GM23338 (cell line): ENCODE measurements at regions not wholly inside any gene's neighbourhood (a gene's known extent, or its start where the extent isn't known, plus 50 kb on each side); places are given as distances from the start of the nearest gene placed in this dataset.

Experiments used
- ATAC-seq: fragments of 200-7000 bp; cut with Tn5 transposase; 3 replicates; pipeline ENCODE4 v1.9.1; 2020
- DNase-seq: peaks from one replicate; pipeline ENCODE4 v3.0.0-alpha.2; 2015; ENCODE audit warnings: low spot score
- H2AFZ ChIP-seq: fragments of 200-600 bp; sonication (generic); 2 replicates; pipeline ENCODE4 v1.8.0; 2016; ENCODE audit warnings: antibody characterized with exemption, mild to moderate bottlenecking, moderate library complexity
- H3F3A ChIP-seq: fragments of 200-600 bp; sonication (generic); replicated peaks from 2 replicates; pipeline ENCODE4 v1.8.0; 2017; ENCODE audit warnings: antibody characterized with exemption, mixed run types, low read depth
- H3K27ac ChIP-seq: fragments of 200-600 bp; sonication (generic); 2 replicates; pipeline ENCODE4 v1.6.1; 2016; ENCODE audit warnings: low read depth
- H3K27me3 ChIP-seq: fragments of 200-600 bp; sonication (generic); 2 replicates; pipeline ENCODE4 v1.8.0; 2016; ENCODE audit warnings: mild to moderate bottlenecking, mixed run types, moderate library complexity; ENCODE audit not compliant: insufficient read depth
- H3K36me3 ChIP-seq: fragments of 200-600 bp; sonication (generic); 2 replicates; pipeline ENCODE4 v1.8.0; 2016; ENCODE audit warnings: mild to moderate bottlenecking; ENCODE audit not compliant: insufficient read depth
- H3K4me1 ChIP-seq: fragments of 200-600 bp; sonication (generic); 2 replicates; pipeline ENCODE4 v1.8.0; 2016; ENCODE audit warnings: mild to moderate bottlenecking, moderate library complexity; ENCODE audit not compliant: insufficient read depth
- H3K4me2 ChIP-seq: fragments of 200-600 bp; sonication (generic); 2 replicates; pipeline ENCODE4 v1.7.1; 2017; ENCODE audit warnings: mixed run types
- H3K4me3 ChIP-seq: fragments of 200-600 bp; sonication (generic); 2 replicates; pipeline ENCODE4 v1.6.1; 2016; ENCODE audit warnings: mixed run types
- H3K79me2 ChIP-seq: fragments of 200-600 bp; sonication (generic); replicated peaks from 2 replicates; pipeline ENCODE4 v1.8.0; 2017; ENCODE audit warnings: mild to moderate bottlenecking; ENCODE audit not compliant: insufficient read depth
- H3K9me2 ChIP-seq: fragments of 200-600 bp; sonication (generic); 2 replicates; pipeline ENCODE4 v1.8.0; 2017; ENCODE audit not compliant: insufficient read depth
- H4K20me1 ChIP-seq: fragments of 200-600 bp; sonication (generic); replicated peaks from 2 replicates; pipeline ENCODE4 v1.8.0; 2017; ENCODE audit warnings: mild to moderate bottlenecking; ENCODE audit not compliant: insufficient read depth
- H3K27ac Mint-ChIP-seq: 2 replicates; pipeline ENCODE4 v1.8.0; 2020; ENCODE audit warnings: inconsistent platforms, mild to moderate bottlenecking, moderate library complexity, mixed read lengths
- H3K27me3 Mint-ChIP-seq: 3 replicates; pipeline ENCODE4 v1.8.0; 2022; ENCODE audit warnings: low read depth, mild to moderate bottlenecking, moderate library complexity, mixed read lengths, inconsistent platforms; ENCODE audit not compliant: insufficient read depth, poor library complexity
- H3K36me3 Mint-ChIP-seq: 3 replicates; pipeline ENCODE4 v1.8.0; 2021; ENCODE audit warnings: low read depth, mild to moderate bottlenecking, inconsistent platforms, moderate library complexity, mixed read lengths
- H3K4me1 Mint-ChIP-seq: 3 replicates; pipeline ENCODE4 v1.8.0; 2020; ENCODE audit warnings: mild to moderate bottlenecking, inconsistent platforms, mixed read lengths
- H3K4me3 Mint-ChIP-seq: 3 replicates; pipeline ENCODE4 v1.8.0; 2021; ENCODE audit warnings: moderate library complexity, mild to moderate bottlenecking, inconsistent platforms, mixed read lengths
- H3K9me3 Mint-ChIP-seq: 3 replicates; pipeline ENCODE4 v1.8.0; 2020; ENCODE audit warnings: moderate library complexity, mild to moderate bottlenecking, inconsistent platforms, mixed read lengths
- CREB1 ChIP-seq: fragments of 250-450 bp; sonication (Bioruptor Pico); IDR thresholded peaks from 2 replicates; pipeline ENCODE4 v1.5.0; 2020; ENCODE audit warnings: low read depth, mild to moderate bottlenecking, moderate library complexity
- EZH2 ChIP-seq: fragments of 200-600 bp; sonication (generic); IDR thresholded peaks from one replicate; pipeline ENCODE4 v1.8.0; 2017; ENCODE audit warnings: antibody characterized with exemption, mild to moderate bottlenecking, low read depth; ENCODE audit not compliant: unreplicated experiment
- JUNB ChIP-seq: IDR thresholded peaks from one replicate; pipeline ENCODE4 v1.6.1; 2016; ENCODE audit warnings: antibody characterized with exemption; ENCODE audit not compliant: unreplicated experiment
- NANOG ChIP-seq: IDR thresholded peaks from 2 replicates; pipeline ENCODE4 v1.6.1; 2016; ENCODE audit warnings: antibody characterized with exemption, borderline replicate concordance
- POLR2AphosphoS5 ChIP-seq: IDR thresholded peaks from 2 replicates; pipeline ENCODE4 v1.6.1; 2016; ENCODE audit warnings: antibody characterized with exemption, low read depth
- STAT1 ChIP-seq: IDR thresholded peaks from one replicate; pipeline ENCODE4 v1.6.1; 2016; ENCODE audit warnings: antibody characterized with exemption; ENCODE audit not compliant: unreplicated experiment
- ZNF114 ChIP-seq: fragments of 250-450 bp; sonication (Bioruptor Pico); IDR thresholded peaks from 2 replicates; pipeline ENCODE4 v1.5.0; 2020; ENCODE audit warnings: mild to moderate bottlenecking, moderate library complexity
- ZNF331 ChIP-seq: fragments of 250-450 bp; sonication (Bioruptor Pico); IDR thresholded peaks from 2 replicates; pipeline ENCODE4 v1.5.0; 2020; ENCODE audit warnings: low read depth, mild to moderate bottlenecking, moderate library complexity
- TF ChIP-seq, protein P1 (sequence below), 2 experiments: fragments of 200-600 bp in 1 of 2; sonication (generic) in 1 of 2; conservative IDR thresholded peaks; 2 replicates each; pipeline versions ENCODE4 v1.5.1 to v1.6.1; 2016 to 2017; ENCODE audit warnings: antibody characterized with exemption in 2 of 2, low read depth in 2 of 2, mild to moderate bottlenecking in 2 of 2, moderate library complexity in 1 of 2
- TF ChIP-seq, protein P2 (sequence below): IDR thresholded peaks from 2 replicates; pipeline ENCODE4 v1.6.1; 2016; ENCODE audit warnings: antibody characterized with exemption
- TF ChIP-seq, protein P3 (sequence below): IDR thresholded peaks from one replicate; pipeline ENCODE4 v1.6.1; 2018; ENCODE audit warnings: antibody characterized with exemption; ENCODE audit not compliant: unreplicated experiment

DNA sequence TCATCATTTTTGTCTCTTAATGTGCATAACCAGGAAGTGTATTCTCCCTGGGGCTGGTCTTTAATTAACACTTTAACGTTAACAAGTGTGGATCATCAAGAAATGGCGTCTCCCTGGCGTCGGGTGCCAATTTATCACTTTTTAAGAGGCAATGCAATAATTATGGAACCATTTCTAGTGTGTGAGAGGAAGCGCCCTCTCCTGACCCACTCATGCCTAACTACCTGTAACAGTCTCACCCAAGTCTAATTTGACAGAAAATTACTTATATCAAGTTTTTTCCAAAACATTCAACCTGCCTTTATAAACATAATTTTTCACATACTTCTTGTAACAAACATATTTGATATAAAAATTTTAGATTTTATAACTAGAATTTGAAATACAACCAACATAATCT lies 905.3 kb upstream of the MDGA2 start:
- H3K36me3 ChIP-seq = no peaks in the 10 kb centered on the region
- H3K27me3 Mint-ChIP-seq = no peaks in the 10 kb centered on the region
- H3K4me3 Mint-ChIP-seq = no peak overlapping the region
- peak; percentile 53 for ATAC-seq
- H3K4me3 ChIP-seq = no peak overlapping the region
- H3K4me2 ChIP-seq = no peak overlapping the region
- peak overlapping the region; percentile 24; the same call in 1 of the 2 replicates for H2AFZ ChIP-seq
- H3K27ac Mint-ChIP-seq = no peak overlapping the region
- H3K27ac ChIP-seq = no peak overlapping the region
- H3K79me2 ChIP-seq = no peaks in the 10 kb centered on the region
- H3K27me3 ChIP-seq = no peaks in the 10 kb centered on the region
- no peaks in the 10 kb centered on the region for H3K9me2 ChIP-seq
- peaks cover 13% of the 10 kb centered on the region; the same call in 1 of the 3 replicates for H3K36me3 Mint-ChIP-seq
- H3K4me1 ChIP-seq = peaks cover 8% of the 10 kb centered on the region; the same call in 1 of the 2 replicates
- no peaks in the 10 kb centered on the region for H3F3A ChIP-seq
- peaks cover 15% of the 10 kb centered on the region for H3K4me1 Mint-ChIP-seq
- H4K20me1 ChIP-seq = no peaks in the 10 kb centered on the region
- peaks cover 12% of the 10 kb centered on the region; the same call in 2 of the 3 replicates for H3K9me3 Mint-ChIP-seq
- DNase-seq = peak; percentile 24
- TF ChIP-seq, protein P1, sequence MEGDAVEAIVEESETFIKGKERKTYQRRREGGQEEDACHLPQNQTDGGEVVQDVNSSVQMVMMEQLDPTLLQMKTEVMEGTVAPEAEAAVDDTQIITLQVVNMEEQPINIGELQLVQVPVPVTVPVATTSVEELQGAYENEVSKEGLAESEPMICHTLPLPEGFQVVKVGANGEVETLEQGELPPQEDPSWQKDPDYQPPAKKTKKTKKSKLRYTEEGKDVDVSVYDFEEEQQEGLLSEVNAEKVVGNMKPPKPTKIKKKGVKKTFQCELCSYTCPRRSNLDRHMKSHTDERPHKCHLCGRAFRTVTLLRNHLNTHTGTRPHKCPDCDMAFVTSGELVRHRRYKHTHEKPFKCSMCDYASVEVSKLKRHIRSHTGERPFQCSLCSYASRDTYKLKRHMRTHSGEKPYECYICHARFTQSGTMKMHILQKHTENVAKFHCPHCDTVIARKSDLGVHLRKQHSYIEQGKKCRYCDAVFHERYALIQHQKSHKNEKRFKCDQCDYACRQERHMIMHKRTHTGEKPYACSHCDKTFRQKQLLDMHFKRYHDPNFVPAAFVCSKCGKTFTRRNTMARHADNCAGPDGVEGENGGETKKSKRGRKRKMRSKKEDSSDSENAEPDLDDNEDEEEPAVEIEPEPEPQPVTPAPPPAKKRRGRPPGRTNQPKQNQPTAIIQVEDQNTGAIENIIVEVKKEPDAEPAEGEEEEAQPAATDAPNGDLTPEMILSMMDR (conservative IDR thresholded peaks at IDR 0.05; ENCODE audit: low read depth in 2 of 2) = peak; percentile 55 to 60
- no peak for TF ChIP-seq ZNF331 (CRISPR knock-in tag)

DNA sequence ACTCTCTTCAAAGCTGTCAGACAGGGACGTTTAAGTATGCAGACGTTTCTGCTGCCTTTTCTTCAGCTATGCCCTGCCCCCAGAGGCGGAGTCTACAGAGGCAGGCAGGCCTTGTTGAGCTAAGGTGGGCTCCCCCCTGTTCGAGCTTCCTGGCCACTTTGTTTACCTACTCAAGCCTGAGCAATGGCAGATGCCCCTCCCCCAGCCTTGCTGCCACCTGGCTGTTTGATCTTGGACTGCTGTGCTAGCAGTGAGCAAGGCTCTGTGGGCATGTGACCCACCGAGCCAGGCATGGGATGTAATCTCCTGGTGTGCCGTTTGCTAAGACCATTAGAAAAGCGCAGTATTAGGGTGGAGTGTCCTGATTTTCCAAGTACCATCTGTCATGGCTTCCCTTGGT lies 900.4 kb upstream of the MDGA2 start:
- Histone ChIP-seq H3K27me3 (no peaks in the 10 kb centered on the region), H3K9me2 (no peaks in the 10 kb centered on the region), H3K4me3 (no peak overlapping the region), H3K27ac (no peak overlapping the region), H3K36me3 (no peaks in the 10 kb centered on the region), H3F3A (no peaks in the 10 kb centered on the region), H3K79me2 (no peaks in the 10 kb centered on the region), H3K4me2 (no peak overlapping the region), H4K20me1 (no peaks in the 10 kb centered on the region), H2AFZ (peak overlapping the region; percentile 58; the same call in 1 of the 2 replicates), H3K4me1 (no peaks in the 10 kb centered on the region)
- Mint-ChIP-seq H3K36me3 (peaks cover 40% of the 10 kb centered on the region; the same call in 2 of the 3 replicates), H3K4me1 (peaks cover 15% of the 10 kb centered on the region), H3K27me3 (no peaks in the 10 kb centered on the region), H3K27ac (no peak overlapping the region), H3K9me3 (peaks cover 48% of the 10 kb centered on the region), H3K4me3 (no peak overlapping the region)
- ATAC-seq (no peak), DNase-seq (peak; percentile 55)
- TF ChIP-seq EZH2 (no peak), JUNB (no peak), ZNF114 (no peak), STAT1 (no peak), NANOG (no peak), POLR2AphosphoS5 (no peak), CREB1 (CRISPR knock-in tag) (no peak)
- TF ChIP-seq, protein P2, sequence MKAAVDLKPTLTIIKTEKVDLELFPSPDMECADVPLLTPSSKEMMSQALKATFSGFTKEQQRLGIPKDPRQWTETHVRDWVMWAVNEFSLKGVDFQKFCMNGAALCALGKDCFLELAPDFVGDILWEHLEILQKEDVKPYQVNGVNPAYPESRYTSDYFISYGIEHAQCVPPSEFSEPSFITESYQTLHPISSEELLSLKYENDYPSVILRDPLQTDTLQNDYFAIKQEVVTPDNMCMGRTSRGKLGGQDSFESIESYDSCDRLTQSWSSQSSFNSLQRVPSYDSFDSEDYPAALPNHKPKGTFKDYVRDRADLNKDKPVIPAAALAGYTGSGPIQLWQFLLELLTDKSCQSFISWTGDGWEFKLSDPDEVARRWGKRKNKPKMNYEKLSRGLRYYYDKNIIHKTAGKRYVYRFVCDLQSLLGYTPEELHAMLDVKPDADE = no peak
- TF ChIP-seq, protein P1 (conservative IDR thresholded peaks at IDR 0.05; ENCODE audit: low read depth in 2 of 2) = no peak; a peak in 1 of 4 replicates
- TF ChIP-seq, protein P3, sequence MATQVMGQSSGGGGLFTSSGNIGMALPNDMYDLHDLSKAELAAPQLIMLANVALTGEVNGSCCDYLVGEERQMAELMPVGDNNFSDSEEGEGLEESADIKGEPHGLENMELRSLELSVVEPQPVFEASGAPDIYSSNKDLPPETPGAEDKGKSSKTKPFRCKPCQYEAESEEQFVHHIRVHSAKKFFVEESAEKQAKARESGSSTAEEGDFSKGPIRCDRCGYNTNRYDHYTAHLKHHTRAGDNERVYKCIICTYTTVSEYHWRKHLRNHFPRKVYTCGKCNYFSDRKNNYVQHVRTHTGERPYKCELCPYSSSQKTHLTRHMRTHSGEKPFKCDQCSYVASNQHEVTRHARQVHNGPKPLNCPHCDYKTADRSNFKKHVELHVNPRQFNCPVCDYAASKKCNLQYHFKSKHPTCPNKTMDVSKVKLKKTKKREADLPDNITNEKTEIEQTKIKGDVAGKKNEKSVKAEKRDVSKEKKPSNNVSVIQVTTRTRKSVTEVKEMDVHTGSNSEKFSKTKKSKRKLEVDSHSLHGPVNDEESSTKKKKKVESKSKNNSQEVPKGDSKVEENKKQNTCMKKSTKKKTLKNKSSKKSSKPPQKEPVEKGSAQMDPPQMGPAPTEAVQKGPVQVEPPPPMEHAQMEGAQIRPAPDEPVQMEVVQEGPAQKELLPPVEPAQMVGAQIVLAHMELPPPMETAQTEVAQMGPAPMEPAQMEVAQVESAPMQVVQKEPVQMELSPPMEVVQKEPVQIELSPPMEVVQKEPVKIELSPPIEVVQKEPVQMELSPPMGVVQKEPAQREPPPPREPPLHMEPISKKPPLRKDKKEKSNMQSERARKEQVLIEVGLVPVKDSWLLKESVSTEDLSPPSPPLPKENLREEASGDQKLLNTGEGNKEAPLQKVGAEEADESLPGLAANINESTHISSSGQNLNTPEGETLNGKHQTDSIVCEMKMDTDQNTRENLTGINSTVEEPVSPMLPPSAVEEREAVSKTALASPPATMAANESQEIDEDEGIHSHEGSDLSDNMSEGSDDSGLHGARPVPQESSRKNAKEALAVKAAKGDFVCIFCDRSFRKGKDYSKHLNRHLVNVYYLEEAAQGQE = no peak
